ENCODE measurements at regions not wholly inside any gene's neighbourhood (a gene's known extent, or its start where the extent isn't known, plus 50 kb on each side); places are given as distances from the start of the nearest gene placed in this dataset.

DNA sequence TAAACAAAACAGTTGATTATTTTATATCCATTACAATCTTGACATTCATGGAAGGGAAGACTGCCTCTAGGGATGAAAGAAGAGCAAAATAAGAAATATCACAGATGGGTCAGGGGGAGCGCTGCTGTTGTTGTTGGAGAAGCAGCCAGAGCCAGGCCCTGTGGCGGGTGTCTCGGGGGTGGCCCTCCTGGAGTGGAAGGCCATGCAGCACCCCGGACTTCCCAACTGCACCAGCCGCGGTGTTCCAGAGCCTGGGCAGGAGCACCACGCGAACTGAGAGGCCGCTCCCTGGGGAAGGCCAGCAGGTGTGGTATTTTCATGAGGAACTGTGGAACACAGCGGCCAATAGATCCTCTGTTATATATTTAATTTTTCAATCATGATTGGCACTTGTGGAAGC is 72.4 kb upstream of the VSTM2A start:
- Histone ChIP-seq H3K27me3 (ENCODE audit: control insufficient read depth, low read length) (no peaks in the 10 kb centered on the region), H3K36me3 (ENCODE audit: control insufficient read depth, low read length) (no peaks in the 10 kb centered on the region), H3K9me2 (replicated peaks; ENCODE audit: control insufficient read depth, low read length) (no peaks in the 10 kb centered on the region), H3K4me3 (ENCODE audit: low read length) (no peak overlapping the region), H3F3A (ENCODE audit: control insufficient read depth, insufficient read depth) (no peaks in the 10 kb centered on the region), H3K79me2 (ENCODE audit: control insufficient read depth, low read length) (no peaks in the 10 kb centered on the region), H3K4me2 (ENCODE audit: low read length) (no peak overlapping the region), H3K27ac (ENCODE audit: low read depth, low read length) (no peak overlapping the region), H4K20me1 (ENCODE audit: control insufficient read depth, insufficient read depth, low read depth, low read length) (no peaks in the 10 kb centered on the region), H3K9me3 (ENCODE audit: control insufficient read depth, insufficient read depth, low read length) (peaks cover 15% of the 10 kb centered on the region; the same call in 1 of the 2 replicates), H3K4me1 (ENCODE audit: control insufficient read depth, low read length) (no peaks in the 10 kb centered on the region)
- TF ChIP-seq EZH2phosphoT487 (IDR thresholded peaks at IDR 0.05; ENCODE audit: borderline replicate concordance, low read length) = no peak
- no peak for TF ChIP-seq CTCF (IDR thresholded peaks at IDR 0.05; ENCODE audit: low read depth, low read length, poor library complexity, severe bottlenecking)

- Histone ChIP-seq H3K36me3 (ENCODE audit: control insufficient read depth, low read length) (no peaks in the 10 kb centered on the region), H3K79me2 (ENCODE audit: control insufficient read depth, low read length) (no peaks in the 10 kb centered on the region), H3K27ac (ENCODE audit: low read depth, low read length) (no peak overlapping the region), H4K20me1 (ENCODE audit: control insufficient read depth, insufficient read depth, low read depth, low read length) (no peaks in the 10 kb centered on the region), H3K4me2 (ENCODE audit: low read length) (no peak overlapping the region), H3K4me1 (ENCODE audit: control insufficient read depth, low read length) (no peaks in the 10 kb centered on the region), H3K9me3 (ENCODE audit: control insufficient read depth, insufficient read depth, low read length) (0 out of 2 replicates have a peak, but pooled peaks cover 7% of the 10 kb centered on the region), H3K9me2 (replicated peaks; ENCODE audit: control insufficient read depth, low read length) (no peaks in the 10 kb centered on the region), H3F3A (ENCODE audit: control insufficient read depth, insufficient read depth) (no peaks in the 10 kb centered on the region), H3K27me3 (ENCODE audit: control insufficient read depth, low read length) (no peaks in the 10 kb centered on the region), H3K4me3 (ENCODE audit: low read length) (no peak overlapping the region)
- no peak for TF ChIP-seq CTCF (IDR thresholded peaks at IDR 0.05; ENCODE audit: low read depth, low read length, poor library complexity, severe bottlenecking)
- no peak for TF ChIP-seq EZH2phosphoT487 (IDR thresholded peaks at IDR 0.05; ENCODE audit: borderline replicate concordance, low read length)
Observed at GRCh38 chr7:54476609-54477008, 65.6 kb upstream of the VSTM2A start.

GRCh38 chr7:54477083-54477482 is 65.1 kb upstream of the VSTM2A start:
- Histone ChIP-seq H3K36me3 (ENCODE audit: control insufficient read depth, low read length) (no peaks in the 10 kb centered on the region), H3F3A (ENCODE audit: control insufficient read depth, insufficient read depth) (no peaks in the 10 kb centered on the region), H3K4me2 (ENCODE audit: low read length) (no peak overlapping the region), H3K27ac (ENCODE audit: low read depth, low read length) (no peak overlapping the region), H3K4me1 (ENCODE audit: control insufficient read depth, low read length) (no peaks in the 10 kb centered on the region), H3K79me2 (ENCODE audit: control insufficient read depth, low read length) (no peaks in the 10 kb centered on the region), H3K9me2 (replicated peaks; ENCODE audit: control insufficient read depth, low read length) (no peaks in the 10 kb centered on the region), H3K27me3 (ENCODE audit: control insufficient read depth, low read length) (no peaks in the 10 kb centered on the region), H3K9me3 (ENCODE audit: control insufficient read depth, insufficient read depth, low read length) (0 out of 2 replicates have a peak, but pooled peaks cover 4% of the 10 kb centered on the region), H4K20me1 (ENCODE audit: control insufficient read depth, insufficient read depth, low read depth, low read length) (no peaks in the 10 kb centered on the region), H3K4me3 (ENCODE audit: low read length) (no peak overlapping the region)
- TF ChIP-seq CTCF (IDR thresholded peaks at IDR 0.05; ENCODE audit: low read depth, low read length, poor library complexity, severe bottlenecking) (peak; percentile 23), EZH2phosphoT487 (IDR thresholded peaks at IDR 0.05; ENCODE audit: borderline replicate concordance, low read length) (no peak)

All from DOHH2 (cell line).